HCEC 1CT (cell line): ENCODE measurements at regions not wholly inside any gene's neighbourhood (a gene's known extent, or its start where the extent isn't known, plus 50 kb on each side); places are given as distances from the start of the nearest gene placed in this dataset.
A peak's percentile ranks its signal among the peaks of the same experiment; 100 is the strongest.
"Not testable (repeated sequence)": the region's sequence is repeated elsewhere in the genome, so short reads cannot be mapped to it uniquely, and the experiment has no call there.

Experiments
- DNase-seq: peaks from one replicate; pipeline ENCODE4 v3.0.0-alpha.2; 2017

- no peak for DNase-seq
Measured at GRCh38 chr13:99765869-99766268, 205.7 kb downstream of the ZIC5 start.

- no peak for DNase-seq
Measured at GRCh38 chr13:99760456-99760855, 211.1 kb downstream of the ZIC5 start.

DNA sequence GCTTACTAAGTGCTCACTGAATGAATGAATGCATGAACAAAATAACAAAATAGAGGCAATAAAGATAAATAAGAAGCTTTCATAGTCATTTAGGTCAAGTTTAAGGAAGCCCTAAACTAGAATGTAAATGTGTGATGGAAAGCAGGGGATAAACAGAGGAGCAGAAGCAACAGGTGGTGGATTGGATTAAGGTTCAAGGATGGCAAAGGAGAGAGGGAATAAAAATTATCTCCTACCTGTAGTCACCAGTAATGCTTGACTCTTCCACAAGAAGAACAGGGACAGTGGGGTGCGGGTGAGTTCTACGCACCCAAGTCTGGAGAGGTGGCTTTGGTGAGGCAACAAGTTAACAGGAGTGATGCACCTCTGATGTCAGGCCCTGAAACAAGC lies 212.4 kb downstream of the ZIC5 start:
- DNase-seq: no peak

- no peak for DNase-seq
Measured at GRCh38 chr13:99758460-99759162, 213.0 kb downstream of the ZIC5 start.

- no peak for DNase-seq
Measured at GRCh38 chr13:99757756-99758459, 213.7 kb downstream of the ZIC5 start.

- DNase-seq: no peak
Measured at GRCh38 chr13:99756281-99756680, 215.3 kb downstream of the ZIC5 start.

DNA sequence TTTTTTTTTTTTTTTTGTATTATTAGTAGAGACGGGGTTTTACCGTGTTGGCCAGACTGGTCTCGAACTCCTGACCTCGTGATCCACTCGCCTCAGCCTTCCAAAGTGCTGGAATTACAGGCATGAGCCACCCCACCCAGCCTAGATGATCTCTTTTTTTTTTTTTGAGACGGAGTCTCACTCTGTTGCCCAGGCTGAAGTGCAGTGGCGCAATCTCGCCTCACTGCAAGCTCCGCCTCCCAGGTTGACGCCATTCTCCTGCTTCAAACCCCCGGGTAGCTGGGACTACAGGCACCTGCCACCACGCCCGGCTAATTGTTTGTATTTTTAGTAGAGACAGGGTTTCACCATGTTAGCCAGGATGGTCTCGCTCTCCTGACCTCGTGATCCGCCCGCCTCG lies 216.8 kb downstream of the ZIC5 start:
- DNase-seq: not testable (repeated sequence)

DNA sequence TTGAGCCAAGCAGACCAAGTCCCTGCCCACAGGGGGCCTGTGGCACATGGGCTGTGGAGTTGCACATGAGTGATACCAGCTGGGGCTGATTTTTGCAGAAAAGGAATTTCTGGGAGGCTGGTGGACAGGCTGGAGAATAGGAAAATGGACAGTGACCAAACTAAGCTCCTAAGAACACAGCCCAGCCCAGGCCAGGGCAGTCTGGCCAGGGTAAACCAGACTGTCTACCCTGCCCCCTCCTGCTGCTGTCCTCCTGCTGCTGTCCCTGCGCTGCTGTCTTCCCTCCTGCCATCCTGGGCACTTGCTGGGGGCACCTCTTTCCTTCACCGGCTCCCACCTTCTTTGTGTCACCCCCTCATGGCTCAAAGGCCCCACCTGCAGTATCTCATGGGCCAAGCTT lies 219.2 kb downstream of the ZIC5 start:
- DNase-seq: no peak

GRCh38 chr13:99751517-99752199 lies 219.9 kb downstream of the ZIC5 start:
- no peak for DNase-seq

- no peak for DNase-seq
Measured at GRCh38 chr13:99750951-99751350, 220.6 kb downstream of the ZIC5 start.

DNA sequence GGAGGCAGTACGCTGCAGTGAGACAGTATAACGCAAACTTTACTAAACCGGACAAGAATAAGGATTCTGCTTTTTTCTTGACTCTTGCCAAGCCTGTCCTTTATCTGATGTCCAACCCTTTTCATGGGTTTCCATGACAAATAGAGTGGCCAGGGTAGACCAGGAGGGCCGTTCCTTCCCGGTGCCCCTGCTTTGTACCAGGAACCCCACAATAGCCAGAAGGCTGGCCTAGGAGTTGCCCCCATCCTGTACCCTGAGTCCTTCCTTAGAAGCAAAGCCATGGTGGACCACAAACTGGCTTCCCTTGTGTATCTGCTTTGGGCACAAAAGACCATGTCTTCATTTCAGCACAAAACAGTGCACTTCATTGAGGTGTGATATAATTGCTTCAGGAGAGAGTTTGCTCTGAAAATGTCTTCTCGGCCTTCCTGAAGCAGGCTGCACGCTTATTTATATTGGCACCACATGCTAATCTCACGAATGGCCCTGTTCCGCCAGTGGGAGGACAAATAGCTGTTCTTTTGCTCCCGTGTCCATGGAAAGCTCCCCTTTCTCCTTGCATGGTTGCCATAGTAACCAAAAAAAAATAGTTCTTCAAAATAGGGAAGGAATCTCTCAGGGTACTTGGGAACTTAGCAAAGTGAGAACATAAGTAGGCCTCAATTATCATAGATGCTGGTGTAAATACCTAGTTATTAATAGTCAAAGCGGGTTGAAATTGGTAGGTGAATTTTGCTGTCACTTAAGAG lies 222.1 kb downstream of the ZIC5 start:
- no peak for DNase-seq

DNA sequence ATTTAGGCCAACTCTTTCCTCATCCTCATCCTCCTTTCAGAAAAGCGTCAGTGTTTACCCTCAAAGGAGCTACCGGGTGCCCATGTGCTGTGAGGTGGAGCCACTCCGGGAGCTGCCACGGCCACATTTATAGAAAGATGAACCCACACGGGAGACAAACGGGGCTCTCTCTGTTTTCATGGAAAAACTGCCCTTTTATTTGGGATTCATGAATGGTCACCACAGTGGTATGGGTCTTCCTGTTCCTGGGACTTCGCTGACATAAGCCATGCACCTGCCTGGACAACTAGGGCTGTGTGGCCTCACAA lies 224.2 kb downstream of the ZIC5 start:
- no peak for DNase-seq

DNA sequence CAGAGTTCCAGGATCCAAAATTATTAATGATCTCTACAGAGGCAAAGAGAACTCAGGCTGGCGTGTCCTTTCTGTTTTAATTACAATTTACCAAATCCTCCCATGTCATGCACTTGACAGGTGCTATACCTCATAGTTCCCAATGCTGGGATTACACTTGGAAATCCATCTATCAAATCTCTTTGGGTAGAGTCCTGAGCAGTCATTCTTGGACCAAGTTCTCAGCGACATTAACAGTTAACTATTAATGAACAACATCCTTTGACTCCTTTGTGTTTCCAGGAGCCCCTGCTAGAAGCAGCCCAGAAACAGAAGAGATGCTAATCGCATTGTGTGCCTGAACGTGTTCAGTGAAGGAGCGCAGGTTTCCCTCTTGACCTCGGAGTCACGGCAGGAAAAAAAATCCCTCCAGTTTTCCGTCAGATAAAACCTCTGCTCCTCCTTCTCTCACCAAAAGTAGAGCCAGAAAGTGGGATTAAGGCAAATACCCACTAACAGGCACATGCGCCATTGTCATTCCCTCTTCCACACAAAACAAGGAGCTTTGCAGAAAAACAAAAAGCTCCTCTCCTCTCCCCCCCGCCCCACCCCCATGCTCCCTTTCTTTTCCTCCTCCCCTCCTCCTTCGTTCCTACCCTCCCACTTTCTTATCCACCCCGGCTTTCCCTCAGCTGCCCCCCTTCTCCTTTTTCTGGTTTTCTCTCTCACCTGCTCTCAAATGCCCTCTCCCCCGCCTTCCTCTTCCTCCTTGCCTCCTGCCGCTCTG lies 224.7 kb downstream of the ZIC5 start:
- DNase-seq: no peak

GRCh38 chr13:99743094-99743493 lies 228.5 kb downstream of the ZIC5 start:
- no peak for DNase-seq

GRCh38 chr13:99741960-99742359 lies 229.6 kb downstream of the ZIC5 start:
- no peak for DNase-seq

DNA sequence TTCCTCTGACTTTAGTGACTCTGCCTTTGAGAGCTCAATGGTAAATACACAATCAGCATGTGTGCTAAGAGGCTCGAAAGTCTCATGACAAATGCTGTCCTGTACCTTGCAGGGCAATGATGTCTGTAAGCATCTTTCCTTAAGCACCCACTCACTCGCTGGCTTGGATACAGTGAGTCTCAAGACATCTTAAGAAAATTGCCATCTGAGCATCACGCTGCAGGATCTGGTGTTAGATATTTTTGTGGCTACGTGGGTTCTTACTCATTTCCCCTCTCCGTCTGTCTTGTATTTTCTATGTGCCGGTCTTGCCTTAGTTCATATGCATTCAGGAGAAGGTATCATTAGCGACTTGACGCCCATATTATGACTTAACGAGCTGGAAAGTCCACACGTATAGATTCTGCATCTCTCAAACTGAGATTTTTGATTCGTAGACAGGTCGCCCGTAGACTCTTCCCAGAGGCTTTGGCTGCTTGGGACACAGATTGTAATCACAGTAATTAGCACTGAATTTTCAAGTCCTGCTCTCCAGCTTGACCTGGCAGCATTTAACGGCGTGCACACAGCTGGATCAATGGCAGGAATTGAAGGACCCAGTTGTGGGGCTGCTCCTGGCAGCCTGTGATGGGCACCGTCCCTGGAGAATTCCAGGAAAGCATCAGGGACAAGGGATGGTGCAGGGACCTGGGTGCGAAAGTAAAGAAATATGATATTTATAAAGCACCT lies 231.2 kb downstream of the ZIC5 start:
- peak; percentile 11 for DNase-seq

DNA sequence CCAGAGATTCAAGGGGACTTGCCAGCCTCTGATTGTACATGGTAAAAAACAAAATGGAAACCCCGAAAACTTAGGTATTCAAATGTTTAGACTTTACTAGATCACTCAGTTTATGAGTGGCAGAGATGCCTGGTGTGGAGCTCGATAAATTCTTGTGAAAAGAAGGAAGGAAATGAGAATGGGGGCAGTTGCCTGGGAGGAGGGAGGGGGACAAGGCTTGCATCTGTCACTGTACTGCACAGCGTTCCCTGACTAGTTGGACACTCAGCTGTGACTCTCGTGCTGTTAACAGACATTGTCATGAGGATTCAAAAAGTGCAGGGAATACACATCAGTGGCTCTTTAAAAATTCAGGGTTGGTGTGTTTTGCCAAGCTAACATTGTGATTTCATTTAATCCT lies 232.9 kb downstream of the ZIC5 start:
- no peak for DNase-seq

DNA sequence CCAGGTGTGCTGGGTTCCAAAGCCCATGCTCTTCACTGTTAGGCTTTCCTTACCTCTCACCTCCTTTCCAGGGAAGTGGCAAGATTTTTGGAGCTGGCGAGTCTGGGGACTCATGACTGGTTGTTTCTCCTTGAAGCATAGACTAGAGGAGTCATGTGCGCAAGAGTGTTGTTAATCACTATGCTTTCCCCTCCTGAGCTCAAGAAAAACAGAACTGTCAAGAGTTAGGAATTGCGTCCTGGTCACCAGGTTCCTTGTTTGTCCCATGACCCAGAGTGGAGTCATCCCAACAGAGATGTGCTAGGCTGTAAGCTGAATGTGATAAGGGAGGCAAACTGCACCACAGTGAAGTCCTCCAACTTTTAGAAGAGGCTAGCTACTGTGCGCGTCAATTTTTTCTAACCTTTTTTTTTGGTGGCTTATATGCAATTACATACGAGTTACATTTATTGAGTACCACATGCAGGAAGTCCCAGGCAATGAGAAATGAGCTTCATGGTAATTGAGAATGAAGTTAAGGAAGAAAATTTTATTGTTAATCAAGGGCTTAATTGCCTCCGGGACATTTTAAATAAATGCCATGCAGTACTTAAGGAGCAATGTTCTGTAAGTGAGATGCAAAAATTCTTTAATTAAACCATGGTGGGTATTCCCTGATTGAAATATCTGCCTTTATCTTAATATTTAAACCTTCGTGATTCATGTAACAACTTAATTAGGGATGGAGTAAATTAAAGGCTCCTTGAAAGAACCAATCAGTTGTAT lies 233.9 kb downstream of the ZIC5 start:
- no peak for DNase-seq

- no peak for DNase-seq
Measured at GRCh38 chr13:99736541-99736940, 235.0 kb downstream of the ZIC5 start.

DNA sequence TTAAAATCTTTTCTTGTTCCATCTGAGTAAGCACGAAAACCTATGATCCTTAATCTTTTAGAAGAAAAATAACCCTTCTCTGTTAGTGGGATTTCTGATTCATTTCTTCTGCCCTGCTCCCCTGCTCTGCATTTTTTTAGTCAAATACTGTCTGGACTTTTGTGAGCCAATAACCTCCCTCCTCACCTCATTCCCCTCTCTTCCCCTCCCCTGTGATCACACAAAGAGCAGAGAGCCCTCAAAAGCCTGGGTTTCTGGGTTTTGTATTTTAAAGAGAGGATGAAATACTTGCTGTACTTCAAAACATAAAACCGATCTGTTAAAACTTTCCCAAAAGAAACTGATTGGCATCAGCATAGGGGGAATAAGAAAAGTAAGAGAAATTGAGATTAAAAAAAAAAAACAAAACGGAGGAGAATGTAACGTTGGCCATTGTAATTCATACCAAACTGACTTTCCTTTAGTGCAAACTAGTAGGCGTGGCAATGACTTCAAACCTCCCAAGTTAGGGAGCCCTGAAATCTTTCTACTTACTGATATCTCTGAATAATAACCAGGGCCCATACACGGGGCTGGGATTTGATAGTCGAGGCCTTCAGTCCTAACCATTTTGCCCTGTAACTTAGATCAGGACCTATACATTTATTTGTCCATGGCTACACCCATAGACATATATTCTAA lies 232.9 kb downstream of the TM9SF2 start:
- no peak for DNase-seq

- no peak for DNase-seq
Measured at GRCh38 chr13:99733346-99733745, 232.1 kb downstream of the TM9SF2 start.
